ENCODE measurements at regions not wholly inside any gene's neighbourhood (a gene's known extent, or its start where the extent isn't known, plus 50 kb on each side); places are given as distances from the start of the nearest gene placed in this dataset.

DNA sequence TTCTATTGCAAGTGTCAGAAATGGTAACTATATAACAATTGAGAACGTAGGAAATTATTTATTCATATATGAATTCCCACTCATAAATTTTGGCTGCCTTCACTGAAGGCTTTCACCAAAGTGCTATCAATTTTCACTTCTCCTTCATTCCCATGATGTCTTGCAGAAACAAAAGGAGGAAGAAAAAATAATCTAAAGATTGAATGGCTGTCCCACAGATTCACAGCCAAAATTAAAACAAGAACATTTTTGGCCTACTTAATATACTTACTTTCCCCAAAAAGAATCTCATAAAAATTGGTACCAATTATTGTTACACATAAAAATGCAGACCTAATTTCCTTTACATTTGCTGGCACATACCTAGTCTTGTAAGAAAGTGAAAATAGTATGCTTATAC, 616.1 kb downstream of the CD109 start:
- TF ChIP-seq, protein P1, sequence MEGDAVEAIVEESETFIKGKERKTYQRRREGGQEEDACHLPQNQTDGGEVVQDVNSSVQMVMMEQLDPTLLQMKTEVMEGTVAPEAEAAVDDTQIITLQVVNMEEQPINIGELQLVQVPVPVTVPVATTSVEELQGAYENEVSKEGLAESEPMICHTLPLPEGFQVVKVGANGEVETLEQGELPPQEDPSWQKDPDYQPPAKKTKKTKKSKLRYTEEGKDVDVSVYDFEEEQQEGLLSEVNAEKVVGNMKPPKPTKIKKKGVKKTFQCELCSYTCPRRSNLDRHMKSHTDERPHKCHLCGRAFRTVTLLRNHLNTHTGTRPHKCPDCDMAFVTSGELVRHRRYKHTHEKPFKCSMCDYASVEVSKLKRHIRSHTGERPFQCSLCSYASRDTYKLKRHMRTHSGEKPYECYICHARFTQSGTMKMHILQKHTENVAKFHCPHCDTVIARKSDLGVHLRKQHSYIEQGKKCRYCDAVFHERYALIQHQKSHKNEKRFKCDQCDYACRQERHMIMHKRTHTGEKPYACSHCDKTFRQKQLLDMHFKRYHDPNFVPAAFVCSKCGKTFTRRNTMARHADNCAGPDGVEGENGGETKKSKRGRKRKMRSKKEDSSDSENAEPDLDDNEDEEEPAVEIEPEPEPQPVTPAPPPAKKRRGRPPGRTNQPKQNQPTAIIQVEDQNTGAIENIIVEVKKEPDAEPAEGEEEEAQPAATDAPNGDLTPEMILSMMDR (IDR thresholded peaks at IDR 0.05) = no peak
- TF ChIP-seq POLR2A (IDR thresholded peaks at IDR 0.05) = no peak
